Fibroblast of peridontal ligament (primary cell): ENCODE measurements at regions not wholly inside any gene's neighbourhood (a gene's known extent, or its start where the extent isn't known, plus 50 kb on each side); places are given as distances from the start of the nearest gene placed in this dataset.

Experiments
- DNase-seq: peaks from one replicate; pipeline ENCODE4 v3.0.0-alpha.2; 2010; ENCODE audit errors: extremely low read depth

GRCh38 chr15:70492240-70493177 is 270.8 kb downstream of the UACA start:
- DNase-seq = peak; percentile 81

- DNase-seq = no peak
These were observed 271.7 kb downstream of the UACA start for GRCh38 chr15:70491641-70492040.

GRCh38 chr15:70491201-70491621 is 272.1 kb downstream of the UACA start:
- no peak for DNase-seq

- DNase-seq = no peak
These were observed 272.6 kb downstream of the UACA start for GRCh38 chr15:70490838-70491155.

GRCh38 chr15:70490148-70490837 is 273.1 kb downstream of the UACA start:
- no peak for DNase-seq

- DNase-seq = no peak
These were observed 274.2 kb downstream of the UACA start for GRCh38 chr15:70488941-70489848.

GRCh38 chr15:70488002-70488605 is 275.3 kb downstream of the UACA start:
- DNase-seq = peak; percentile 83

GRCh38 chr15:70487387-70487740 is 276.0 kb downstream of the UACA start:
- DNase-seq = no peak

- peak; percentile 96 for DNase-seq
These were observed 276.6 kb downstream of the UACA start for GRCh38 chr15:70486451-70487386.

GRCh38 chr15:70486012-70486411 is 277.3 kb downstream of the UACA start:
- no peak for DNase-seq

- DNase-seq = no peak
These were observed 278.4 kb downstream of the UACA start for GRCh38 chr15:70484993-70485392.

- DNase-seq = no peak
These were observed 279.8 kb downstream of the UACA start for GRCh38 chr15:70483513-70483912.

- no peak for DNase-seq
These were observed 283.0 kb downstream of the UACA start for GRCh38 chr15:70480196-70480856.

- no peak for DNase-seq
These were observed 283.6 kb downstream of the UACA start for GRCh38 chr15:70479785-70480184.

GRCh38 chr15:70479056-70479455 is 284.3 kb downstream of the UACA start:
- no peak for DNase-seq

GRCh38 chr15:70478251-70478990 is 284.9 kb downstream of the UACA start:
- no peak for DNase-seq

- DNase-seq = no peak
These were observed 285.6 kb downstream of the UACA start for GRCh38 chr15:70477750-70478250.

GRCh38 chr15:70476441-70476840 is 286.9 kb downstream of the UACA start:
- DNase-seq = no peak

- no peak for DNase-seq
These were observed 287.4 kb downstream of the UACA start for GRCh38 chr15:70475921-70476320.
